HepG2 (cell line): ENCODE measurements at regions not wholly inside any gene's neighbourhood (a gene's known extent, or its start where the extent isn't known, plus 50 kb on each side); places are given as distances from the start of the nearest gene placed in this dataset.

Experiments used
- DPF2 ChIP-seq: sonication (generic); formaldehyde crosslinking; IDR thresholded peaks from 2 replicates; pipeline ENCODE4 v1.4.0; 2020; ENCODE audit warnings: mild to moderate bottlenecking, low read depth, missing genetic modification reagents, borderline replicate concordance
- EZH2 ChIP-seq: conservative IDR thresholded peaks from 2 replicates; pipeline ENCODE4 v1.6.1; 2012; ENCODE audit warnings: mild to moderate bottlenecking, low read depth, low read length, moderate library complexity
- FOXA3 ChIP-seq: IDR thresholded peaks from 2 replicates; pipeline ENCODE4 v1.6.1; 2016; ENCODE audit warnings: missing genetic modification reagents, missing compliant biosample characterization
- FOXP4 ChIP-seq: sonication (generic); formaldehyde crosslinking; IDR thresholded peaks from 2 replicates; pipeline ENCODE4 v1.4.0; 2020; ENCODE audit warnings: missing genetic modification reagents
- MAF1 ChIP-seq: sonication (generic); formaldehyde crosslinking; IDR thresholded peaks from 2 replicates; pipeline ENCODE4 v1.5.0; 2020; ENCODE audit warnings: missing genetic modification reagents, borderline replicate concordance
- MBNL3 ChIP-seq: fragments of 250-450 bp; sonication (Bioruptor Pico); conservative IDR thresholded peaks from 2 replicates; pipeline ENCODE4 v1.8.0; 2022; ENCODE audit warnings: mild to moderate bottlenecking, inconsistent platforms
- MIER3 ChIP-seq: IDR thresholded peaks from 2 replicates; pipeline ENCODE4 v1.6.1; 2016; ENCODE audit warnings: missing compliant biosample characterization, borderline replicate concordance
- MZF1 ChIP-seq: sonication (generic); formaldehyde crosslinking; IDR thresholded peaks from 2 replicates; pipeline ENCODE4 v1.8.1; 2023; ENCODE audit warnings: mild to moderate bottlenecking, missing genetic modification reagents, borderline replicate concordance
- PAXIP1 ChIP-seq: sonication (generic); formaldehyde crosslinking; conservative IDR thresholded peaks from 2 replicates; pipeline ENCODE4 v1.4.0; 2020; ENCODE audit warnings: mild to moderate bottlenecking, missing genetic modification reagents, moderate library complexity
- SOX13 ChIP-seq, 3 experiments: fragments of 450-650 bp in 1 of 3; sonication (generic) in 1 of 3; formaldehyde crosslinking in 1 of 3; IDR thresholded peaks in 2 of 3; conservative IDR thresholded peaks in 1 of 3; 2 replicates each; pipeline versions ENCODE4 v1.5.0 to v1.6.1; 2016 to 2020; ENCODE audit warnings: antibody characterized with exemption in 1 of 3, mild to moderate bottlenecking in 1 of 3, missing compliant biosample characterization in 1 of 3, missing genetic modification reagents in 1 of 3, moderate library complexity in 1 of 3
- SOX6 ChIP-seq, 2 experiments: fragments of 450-650 bp in 1 of 2; sonication (generic) in 1 of 2; formaldehyde crosslinking in 1 of 2; IDR thresholded peaks; 2 replicates each; pipeline versions ENCODE4 v1.4.0 to v1.6.1; 2017 to 2020; ENCODE audit warnings: antibody characterized with exemption in 1 of 2, mild to moderate bottlenecking in 1 of 2, missing genetic modification reagents in 1 of 2
- TEAD3 ChIP-seq: optimal IDR thresholded peaks from 2 replicates; pipeline ENCODE3; 2016; ENCODE audit warnings: borderline replicate concordance
- TEF ChIP-seq: sonication (generic); formaldehyde crosslinking; IDR thresholded peaks from 2 replicates; pipeline ENCODE4 v1.5.0; 2020; ENCODE audit warnings: missing genetic modification reagents
- ZNF121 ChIP-seq: sonication (generic); formaldehyde crosslinking; IDR thresholded peaks from 2 replicates; pipeline ENCODE4 v1.5.0; 2020; ENCODE audit warnings: mild to moderate bottlenecking, missing genetic modification reagents
- ZNF350 ChIP-seq: sonication (generic); formaldehyde crosslinking; IDR thresholded peaks from 2 replicates; pipeline ENCODE4 v1.4.0; 2020; ENCODE audit warnings: mild to moderate bottlenecking, low read depth, missing genetic modification reagents, borderline replicate concordance
- ZNF367 ChIP-seq: sonication (generic); formaldehyde crosslinking; IDR thresholded peaks from 2 replicates; pipeline ENCODE4 v1.4.0; 2020; ENCODE audit warnings: missing genetic modification reagents, borderline replicate concordance
- ZNF83 ChIP-seq: sonication (generic); formaldehyde crosslinking; IDR thresholded peaks from 2 replicates; pipeline ENCODE4 v1.4.0; 2020; ENCODE audit warnings: missing genetic modification reagents, mild to moderate bottlenecking, borderline replicate concordance

- TF ChIP-seq PAXIP1 (CRISPR knock-in tag), result peak; percentile 36; the same call in 1 of the 2 replicates
- no peak for TF ChIP-seq EZH2
- no peak for TF ChIP-seq MZF1 (CRISPR knock-in tag)
- TF ChIP-seq TEAD3 (CRISPR knock-in tag), result peak; percentile 15
- TF ChIP-seq TEF, result no peak
- no peak for TF ChIP-seq MAF1
- no peak for TF ChIP-seq ZNF121 (CRISPR knock-in tag)
- no peak for TF ChIP-seq DPF2 (CRISPR knock-in tag)
- TF ChIP-seq SOX6 (IDR thresholded peaks at IDR 0.05), result no peak
- TF ChIP-seq SOX6 (CRISPR knock-in tag; IDR thresholded peaks at IDR 0.05), result peak; percentile 60; the same call in 1 of the 2 replicates
- no peak for TF ChIP-seq SOX13 (IDR thresholded peaks at IDR 0.05)
- TF ChIP-seq SOX13 (CRISPR knock-in tag; conservative IDR thresholded peaks at IDR 0.05 in 1 of 2, IDR thresholded peaks at IDR 0.05 in 1 of 2), result peak in 1 of 2 experiments; percentile 77; a peak in 2 of 4 replicates
- 0 out of 2 replicates have a peak, but pooled peaks have one; percentile 13 for TF ChIP-seq FOXP4
- no peak for TF ChIP-seq MBNL3
- TF ChIP-seq MIER3 (CRISPR knock-in tag), result no peak
- peak; percentile 44; the same call in 1 of the 2 replicates for TF ChIP-seq FOXA3 (CRISPR knock-in tag)
- TF ChIP-seq ZNF350 (CRISPR knock-in tag), result no peak
- TF ChIP-seq ZNF367 (CRISPR knock-in tag), result no peak
- TF ChIP-seq ZNF83 (CRISPR knock-in tag), result no peak
Measured at GRCh38 chr3:145191543-145191942, 969.4 kb downstream of the PLOD2 start (continued).
